ENCODE measurements at regions not wholly inside any gene's neighbourhood (a gene's known extent, or its start where the extent isn't known, plus 50 kb on each side); places are given as distances from the start of the nearest gene placed in this dataset.

DNA sequence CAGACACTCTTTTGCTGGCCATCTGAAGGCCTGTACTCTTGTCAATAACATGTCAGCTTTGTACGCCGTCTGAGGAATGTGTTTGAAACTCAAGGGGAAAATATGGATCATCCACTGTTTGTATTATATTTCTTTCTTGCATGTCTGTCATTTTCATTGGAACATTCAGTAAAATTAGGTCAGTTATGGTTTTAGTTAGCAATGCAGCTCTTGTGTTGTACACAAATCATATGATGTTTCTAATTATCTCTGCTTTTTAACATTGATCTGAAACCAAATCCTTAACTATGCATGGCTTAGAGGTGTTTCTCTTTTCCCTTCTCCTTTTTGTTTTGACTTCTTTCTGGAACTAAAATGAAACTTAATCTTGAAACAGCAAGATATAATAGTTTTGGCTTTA, 333.6 kb upstream of the PRICKLE1 start:
- Histone ChIP-seq H3K4me3 (no peak overlapping the region), H3K36me3 (ENCODE audit: insufficient read depth, low read length) (no peaks in the 10 kb centered on the region), H3K27ac (no peak overlapping the region), H3K9me3 (ENCODE audit: low read depth, low read length) (no peaks in the 10 kb centered on the region), H3K9ac (ENCODE audit: insufficient read length) (no peak overlapping the region)
- DNase-seq (ENCODE audit: low read depth, low spot score), result no peak
- TF ChIP-seq EZH2 (IDR thresholded peaks at IDR 0.05) (no peak), FOXP2 (optimal IDR thresholded peaks at IDR 0.05; ENCODE audit: control extremely low read depth, extremely low read length, insufficient read depth) (no peak), POLR2AphosphoS5 (IDR thresholded peaks at IDR 0.05; ENCODE audit: borderline replicate concordance, low read depth, low read length) (no peak)

DNA sequence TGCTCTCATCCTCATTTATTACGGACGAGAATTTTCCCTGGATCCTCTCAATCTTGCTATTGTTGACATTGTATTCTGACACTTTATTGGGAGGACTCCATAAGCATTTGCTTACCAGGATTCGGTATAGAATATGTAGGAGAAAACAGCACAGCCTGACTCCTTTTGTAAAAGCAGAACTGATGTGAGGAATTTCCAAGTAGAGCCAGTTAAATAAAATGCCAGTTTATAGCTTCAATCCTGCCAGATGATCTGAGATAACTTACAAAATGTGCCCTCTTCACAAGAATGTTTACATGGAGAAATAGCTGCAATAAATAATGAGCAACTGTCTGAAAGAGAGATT, 332.9 kb upstream of the PRICKLE1 start:
- no peak overlapping the region for H3K9ac ChIP-seq (ENCODE audit: insufficient read length)
- no peak for TF ChIP-seq EZH2 (IDR thresholded peaks at IDR 0.05)
- TF ChIP-seq FOXP2 (optimal IDR thresholded peaks at IDR 0.05; ENCODE audit: control extremely low read depth, extremely low read length, insufficient read depth), result no peak
- no peak for TF ChIP-seq POLR2AphosphoS5 (IDR thresholded peaks at IDR 0.05; ENCODE audit: borderline replicate concordance, low read depth, low read length)
- H3K4me3 ChIP-seq, result no peak overlapping the region
- H3K9me3 ChIP-seq (ENCODE audit: low read depth, low read length), result no peaks in the 10 kb centered on the region
- H3K36me3 ChIP-seq (ENCODE audit: insufficient read depth, low read length), result no peaks in the 10 kb centered on the region
- no peak for DNase-seq (ENCODE audit: low read depth, low spot score)
- no peak overlapping the region for H3K27ac ChIP-seq

DNA sequence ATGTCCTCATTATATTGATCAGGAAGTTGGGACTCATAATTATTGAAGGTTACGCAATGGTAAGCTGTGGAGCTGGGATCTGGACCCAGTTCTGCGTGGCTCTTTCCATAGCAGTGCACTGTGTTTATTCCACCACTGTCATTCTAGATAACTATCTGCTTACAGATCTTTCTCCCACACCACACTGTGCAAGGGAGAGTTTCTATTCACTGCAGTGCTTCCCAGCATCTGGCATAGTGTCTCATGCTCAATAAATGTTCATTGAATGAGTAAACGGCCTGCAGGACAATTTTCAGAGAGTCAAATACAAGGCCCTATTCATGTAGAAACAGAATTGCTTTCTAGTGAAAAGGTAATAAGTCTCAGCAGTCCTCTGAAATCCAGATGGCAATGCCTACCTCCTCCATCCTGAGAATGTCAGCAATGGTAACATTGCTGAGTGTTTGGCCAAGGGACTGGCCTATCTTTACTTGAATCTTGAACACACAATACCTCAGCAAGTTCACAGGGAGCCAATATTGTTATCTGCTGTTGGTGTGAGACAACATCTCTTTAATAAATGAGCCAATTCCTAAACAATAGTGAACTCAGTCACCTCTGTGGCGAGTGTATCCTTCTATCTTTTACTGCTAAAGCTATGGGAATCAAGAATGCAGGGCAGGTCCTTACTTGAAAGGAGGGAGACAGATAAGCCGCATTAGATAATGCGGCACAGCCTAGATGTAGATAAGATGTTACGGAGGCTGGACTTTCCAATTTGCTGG, 332.4 kb upstream of the PRICKLE1 start:
- no peak for TF ChIP-seq POLR2AphosphoS5 (IDR thresholded peaks at IDR 0.05; ENCODE audit: borderline replicate concordance, low read depth, low read length)
- TF ChIP-seq FOXP2 (optimal IDR thresholded peaks at IDR 0.05; ENCODE audit: control extremely low read depth, extremely low read length, insufficient read depth), result no peak
- no peak for TF ChIP-seq EZH2 (IDR thresholded peaks at IDR 0.05)
- DNase-seq (ENCODE audit: low read depth, low spot score), result no peak
- Histone ChIP-seq H3K27ac (no peak overlapping the region), H3K9me3 (ENCODE audit: low read depth, low read length) (no peaks in the 10 kb centered on the region), H3K4me3 (no peak overlapping the region), H3K36me3 (ENCODE audit: insufficient read depth, low read length) (no peaks in the 10 kb centered on the region), H3K9ac (ENCODE audit: insufficient read length) (no peak overlapping the region)

DNA sequence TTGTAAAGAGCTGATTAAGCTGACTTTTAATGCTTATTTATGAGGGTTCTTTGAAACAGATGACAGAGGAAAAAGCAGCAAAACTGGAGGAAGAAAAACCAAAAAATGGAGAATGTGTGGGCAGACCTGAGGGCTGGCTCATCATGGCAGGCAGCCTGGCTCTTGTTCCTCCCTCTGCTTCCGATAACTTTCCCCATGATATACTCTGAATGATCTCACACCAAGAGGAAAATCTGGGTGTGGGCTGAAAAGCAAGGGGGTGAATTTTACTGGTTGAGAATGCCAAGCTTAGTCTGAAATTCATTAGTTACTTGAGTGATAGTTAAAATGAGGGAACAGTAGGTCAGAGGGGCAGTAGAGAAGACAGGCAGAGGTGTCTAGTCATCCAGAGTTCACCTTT, 330.1 kb upstream of the PRICKLE1 start:
- Histone ChIP-seq H3K36me3 (ENCODE audit: insufficient read depth, low read length) (no peaks in the 10 kb centered on the region), H3K27ac (no peak overlapping the region), H3K9me3 (ENCODE audit: low read depth, low read length) (no peaks in the 10 kb centered on the region), H3K4me3 (no peak overlapping the region), H3K9ac (ENCODE audit: insufficient read length) (no peak overlapping the region)
- TF ChIP-seq EZH2 (IDR thresholded peaks at IDR 0.05) (no peak), POLR2AphosphoS5 (IDR thresholded peaks at IDR 0.05; ENCODE audit: borderline replicate concordance, low read depth, low read length) (no peak), FOXP2 (optimal IDR thresholded peaks at IDR 0.05; ENCODE audit: control extremely low read depth, extremely low read length, insufficient read depth) (no peak)
- DNase-seq (ENCODE audit: low read depth, low spot score), result no peak

DNA sequence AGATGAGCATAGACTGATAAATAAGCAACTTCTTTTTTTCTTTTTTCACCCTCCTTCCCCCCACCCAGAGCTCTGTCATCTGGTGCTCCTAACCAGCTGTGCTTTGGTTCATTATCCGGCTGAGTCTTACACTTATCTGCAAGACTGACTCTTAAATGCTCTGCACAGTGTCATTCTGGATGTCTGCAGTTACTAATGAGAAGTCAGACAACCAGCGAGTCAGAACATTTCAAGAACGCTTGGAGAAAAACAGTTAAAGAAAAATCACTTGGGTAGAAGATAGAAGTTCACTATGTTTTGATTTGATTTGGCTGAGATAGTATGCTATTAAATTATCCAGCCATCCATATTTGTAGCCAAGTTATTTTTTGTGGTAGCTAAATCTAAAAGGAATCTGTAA, 328.9 kb upstream of the PRICKLE1 start:
- no peaks in the 10 kb centered on the region for H3K36me3 ChIP-seq (ENCODE audit: insufficient read depth, low read length)
- no peak overlapping the region for H3K9ac ChIP-seq (ENCODE audit: insufficient read length)
- TF ChIP-seq FOXP2 (optimal IDR thresholded peaks at IDR 0.05; ENCODE audit: control extremely low read depth, extremely low read length, insufficient read depth) (no peak), POLR2AphosphoS5 (IDR thresholded peaks at IDR 0.05; ENCODE audit: borderline replicate concordance, low read depth, low read length) (no peak), EZH2 (IDR thresholded peaks at IDR 0.05) (no peak)
- H3K4me3 ChIP-seq, result no peak overlapping the region
- no peak overlapping the region for H3K27ac ChIP-seq
- DNase-seq (ENCODE audit: low read depth, low spot score), result no peak
- H3K9me3 ChIP-seq (ENCODE audit: low read depth, low read length), result no peaks in the 10 kb centered on the region

DNA sequence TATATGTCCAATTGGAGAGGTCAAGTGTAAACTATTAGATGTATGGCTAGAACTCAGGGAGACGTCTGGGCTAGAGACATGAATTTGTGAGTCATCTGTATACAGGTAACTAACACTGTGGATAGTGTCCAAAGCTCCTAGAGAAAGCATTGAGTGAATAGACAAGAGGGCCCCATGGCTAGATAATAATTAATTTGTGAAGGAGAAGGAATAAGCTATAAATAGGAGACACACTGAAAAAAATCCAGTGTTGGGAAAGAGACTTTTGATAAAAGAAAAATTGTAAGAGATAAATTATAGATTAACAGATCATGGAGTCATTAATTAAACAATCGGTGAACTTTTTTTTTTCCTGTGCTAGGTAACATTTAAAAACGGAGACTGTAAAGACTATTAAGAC, 326.6 kb upstream of the PRICKLE1 start:
- H3K9me3 ChIP-seq (ENCODE audit: low read depth, low read length), result no peaks in the 10 kb centered on the region
- no peak for DNase-seq (ENCODE audit: low read depth, low spot score)
- no peak overlapping the region for H3K27ac ChIP-seq
- TF ChIP-seq EZH2 (IDR thresholded peaks at IDR 0.05), result no peak
- no peak for TF ChIP-seq POLR2AphosphoS5 (IDR thresholded peaks at IDR 0.05; ENCODE audit: borderline replicate concordance, low read depth, low read length)
- TF ChIP-seq FOXP2 (optimal IDR thresholded peaks at IDR 0.05; ENCODE audit: control extremely low read depth, extremely low read length, insufficient read depth), result no peak
- no peak overlapping the region for H3K9ac ChIP-seq (ENCODE audit: insufficient read length)
- no peak overlapping the region for H3K4me3 ChIP-seq
- H3K36me3 ChIP-seq (ENCODE audit: insufficient read depth, low read length), result no peaks in the 10 kb centered on the region

DNA sequence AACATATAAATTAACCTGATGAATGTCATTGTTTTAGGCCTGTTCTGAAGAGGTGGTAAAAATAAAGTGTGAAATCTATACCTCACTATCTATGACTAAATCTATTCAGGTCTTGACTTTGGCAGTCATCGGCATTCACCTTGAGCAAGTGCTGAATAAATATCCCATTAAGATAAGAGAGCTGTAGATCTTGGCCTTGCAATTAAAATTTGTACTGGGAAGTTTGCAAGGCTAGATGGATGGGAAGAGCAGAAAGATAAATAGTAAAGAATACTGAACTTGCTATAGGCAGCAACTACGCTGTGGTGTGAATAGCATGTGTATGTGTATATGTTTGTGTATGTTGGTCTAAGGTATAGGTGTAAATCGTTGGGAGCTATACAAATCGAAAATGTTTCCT, 325.9 kb upstream of the PRICKLE1 start:
- H3K9ac ChIP-seq (ENCODE audit: insufficient read length), result no peak overlapping the region
- H3K4me3 ChIP-seq, result no peak overlapping the region
- no peak for DNase-seq (ENCODE audit: low read depth, low spot score)
- no peak for TF ChIP-seq FOXP2 (optimal IDR thresholded peaks at IDR 0.05; ENCODE audit: control extremely low read depth, extremely low read length, insufficient read depth)
- TF ChIP-seq POLR2AphosphoS5 (IDR thresholded peaks at IDR 0.05; ENCODE audit: borderline replicate concordance, low read depth, low read length), result no peak
- no peak for TF ChIP-seq EZH2 (IDR thresholded peaks at IDR 0.05)
- no peaks in the 10 kb centered on the region for H3K36me3 ChIP-seq (ENCODE audit: insufficient read depth, low read length)
- H3K9me3 ChIP-seq (ENCODE audit: low read depth, low read length), result no peaks in the 10 kb centered on the region
- H3K27ac ChIP-seq, result no peak overlapping the region

DNA sequence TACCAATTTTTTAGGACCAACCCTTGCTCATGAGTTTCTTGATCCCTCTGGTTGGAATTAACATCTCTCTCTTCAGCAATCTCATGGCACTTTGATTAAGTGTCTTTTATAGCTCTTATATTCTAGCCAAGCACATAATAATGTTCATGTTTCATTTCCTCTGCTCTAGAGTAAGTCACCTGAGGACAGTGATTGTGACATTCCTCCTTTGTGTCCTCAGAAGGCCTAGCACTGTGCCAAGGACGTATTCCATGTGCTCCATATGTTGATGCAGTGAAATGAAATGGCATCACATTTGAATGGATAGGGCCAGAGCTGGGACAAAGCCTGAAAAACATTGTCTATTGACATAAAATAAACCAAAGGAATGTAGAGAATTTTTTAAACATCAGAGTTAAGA, 322.8 kb upstream of the PRICKLE1 start:
- Histone ChIP-seq H3K36me3 (ENCODE audit: insufficient read depth, low read length) (no peaks in the 10 kb centered on the region), H3K4me3 (no peak overlapping the region), H3K9ac (ENCODE audit: insufficient read length) (no peak overlapping the region), H3K9me3 (ENCODE audit: low read depth, low read length) (no peaks in the 10 kb centered on the region), H3K27ac (no peak overlapping the region)
- no peak for DNase-seq (ENCODE audit: low read depth, low spot score)
- no peak for TF ChIP-seq FOXP2 (optimal IDR thresholded peaks at IDR 0.05; ENCODE audit: control extremely low read depth, extremely low read length, insufficient read depth)
- TF ChIP-seq POLR2AphosphoS5 (IDR thresholded peaks at IDR 0.05; ENCODE audit: borderline replicate concordance, low read depth, low read length), result no peak
- TF ChIP-seq EZH2 (IDR thresholded peaks at IDR 0.05), result no peak

DNA sequence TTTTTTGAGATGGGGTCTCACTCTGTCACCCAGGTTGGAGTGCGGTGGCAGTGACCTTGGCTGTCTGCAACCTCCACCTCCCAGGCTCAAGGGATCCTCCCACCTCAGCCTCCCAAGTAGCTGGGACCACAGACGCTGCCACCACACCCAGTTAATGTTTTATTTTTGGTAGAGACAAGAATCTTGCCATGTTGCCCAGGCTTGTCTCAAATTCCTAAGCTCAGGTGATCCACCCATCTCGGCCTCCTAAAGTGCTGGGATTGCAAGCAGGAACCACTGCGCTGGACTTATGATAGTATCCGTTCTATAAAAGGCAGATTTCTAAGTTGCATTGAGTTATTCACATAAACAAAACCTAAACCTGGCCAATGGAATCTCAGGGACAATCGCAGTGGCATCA, 321.1 kb upstream of the PRICKLE1 start:
- H3K27ac ChIP-seq, result no peak overlapping the region
- no peaks in the 10 kb centered on the region for H3K9me3 ChIP-seq (ENCODE audit: low read depth, low read length)
- TF ChIP-seq FOXP2 (optimal IDR thresholded peaks at IDR 0.05; ENCODE audit: control extremely low read depth, extremely low read length, insufficient read depth) (no peak), EZH2 (IDR thresholded peaks at IDR 0.05) (no peak), POLR2AphosphoS5 (IDR thresholded peaks at IDR 0.05; ENCODE audit: borderline replicate concordance, low read depth, low read length) (no peak)
- DNase-seq (ENCODE audit: low read depth, low spot score), result no peak
- H3K4me3 ChIP-seq, result no peak overlapping the region
- no peaks in the 10 kb centered on the region for H3K36me3 ChIP-seq (ENCODE audit: insufficient read depth, low read length)
- no peak overlapping the region for H3K9ac ChIP-seq (ENCODE audit: insufficient read length)

All from SK-N-MC (cell line).